ENCODE measurements at regions not wholly inside any gene's neighbourhood (a gene's known extent, or its start where the extent isn't known, plus 50 kb on each side); places are given as distances from the start of the nearest gene placed in this dataset.

DNA sequence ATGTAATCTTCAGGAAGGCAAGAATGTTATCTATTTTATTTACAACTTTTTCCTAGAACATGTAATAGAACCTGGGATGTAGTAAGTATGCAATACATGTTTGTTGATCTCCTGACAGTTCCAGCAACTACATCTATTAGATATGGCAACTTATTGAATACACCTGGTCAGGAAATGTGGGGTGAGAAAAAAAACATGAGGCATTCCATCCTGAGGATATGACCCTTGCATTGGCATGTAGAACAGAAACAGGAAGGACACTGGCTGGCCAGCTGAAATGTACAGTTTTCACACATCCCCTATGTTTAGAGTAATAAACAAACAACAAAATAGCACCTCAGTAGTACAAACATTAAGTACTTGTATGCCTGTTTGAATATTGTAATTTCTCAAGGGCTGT, 272.6 kb upstream of the NT5C1B start:
- DNase-seq = no peak

DNA sequence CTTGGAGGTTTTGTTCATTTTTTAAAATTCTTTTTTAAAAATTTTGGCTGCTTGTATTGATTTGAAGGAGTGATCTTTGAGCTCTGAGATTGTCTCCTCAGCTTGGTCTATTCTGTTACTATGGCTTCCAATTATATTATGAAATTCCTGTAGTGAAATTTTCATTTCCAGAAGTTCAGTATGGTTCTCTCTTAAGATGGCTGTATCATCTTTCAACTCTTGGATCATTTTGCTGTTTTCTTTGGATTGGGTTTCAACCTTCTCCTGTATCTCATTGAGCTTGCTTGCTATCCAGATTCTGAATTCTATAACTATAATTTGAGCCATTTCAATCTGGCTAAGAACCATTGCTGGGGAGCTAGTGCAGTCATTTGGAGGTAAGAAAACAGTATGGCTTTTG, 270.8 kb upstream of the NT5C1B start:
- no peak for DNase-seq

DNA sequence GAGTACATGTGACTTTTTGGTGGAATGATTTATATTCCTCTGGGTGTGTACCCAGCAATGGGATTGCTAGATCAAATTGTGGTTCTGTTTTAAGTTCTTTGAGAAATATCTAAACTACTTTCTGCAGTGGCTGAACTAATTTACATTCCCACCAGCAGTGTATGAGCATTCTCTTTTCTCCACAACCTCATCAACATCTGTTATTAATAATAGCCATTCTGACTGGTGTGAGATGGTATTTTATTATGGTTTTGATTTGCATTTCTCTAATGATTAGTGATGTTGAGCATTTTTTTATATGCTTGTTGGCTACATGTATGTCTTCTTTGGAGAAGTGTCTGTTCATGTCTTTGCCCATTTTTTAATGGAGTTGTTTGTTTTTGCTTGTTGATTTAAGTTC, 267.4 kb upstream of the NT5C1B start:
- no peak for DNase-seq

DNA sequence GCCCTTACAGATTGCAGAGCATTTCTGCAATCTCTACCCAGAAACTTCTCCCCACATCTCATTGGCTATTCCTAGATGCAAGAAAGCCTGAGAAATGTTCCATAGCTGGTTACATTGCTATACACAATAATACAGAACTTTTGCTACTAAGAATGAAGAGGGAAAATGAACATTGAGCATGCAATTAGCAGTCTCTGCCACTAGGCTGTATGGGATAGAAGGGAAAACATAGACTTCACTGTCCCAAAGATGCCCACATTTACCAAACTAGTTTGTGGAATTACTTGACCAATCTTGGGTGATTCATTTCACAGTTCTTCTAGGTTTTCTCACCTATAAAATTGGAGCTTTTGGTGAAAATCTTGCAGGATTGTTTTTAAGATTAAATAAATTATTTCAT, 265.7 kb upstream of the NT5C1B start:
- no peak for DNase-seq

DNA sequence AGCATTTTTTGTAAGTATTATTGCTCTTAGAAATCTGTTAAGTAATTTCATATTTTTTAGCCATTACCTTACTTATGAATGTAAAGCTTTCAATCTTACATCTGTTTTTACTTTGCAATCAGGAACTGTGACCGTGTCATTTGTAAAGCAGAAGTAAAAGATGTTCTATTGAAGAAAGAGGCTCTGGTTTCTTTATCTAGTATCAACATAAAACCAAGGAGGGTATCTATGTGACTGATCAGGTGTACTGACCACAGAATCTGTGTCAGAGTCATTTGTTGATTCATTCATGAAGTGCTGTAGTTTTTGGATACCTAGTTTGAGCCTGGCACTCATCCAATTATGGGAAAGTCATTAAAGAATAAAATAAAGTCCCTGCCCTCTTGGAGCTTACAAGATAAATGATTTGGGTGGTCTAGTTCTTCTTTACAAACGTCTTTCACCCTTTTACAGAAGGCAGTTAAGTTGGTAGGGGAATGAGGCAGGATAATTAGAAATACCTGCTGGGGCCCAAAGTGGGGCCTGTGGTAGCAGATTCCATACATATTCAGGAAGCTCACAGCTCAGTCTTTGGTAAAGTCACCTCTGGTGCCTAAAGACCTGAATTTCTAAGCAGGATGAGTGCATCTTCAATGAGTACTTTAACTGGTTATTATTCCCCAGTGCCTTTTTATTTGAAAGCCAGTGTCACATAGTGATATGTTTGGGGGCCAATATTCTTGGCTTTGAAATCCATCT, 260.6 kb upstream of the NT5C1B start:
- no peak for DNase-seq

DNA sequence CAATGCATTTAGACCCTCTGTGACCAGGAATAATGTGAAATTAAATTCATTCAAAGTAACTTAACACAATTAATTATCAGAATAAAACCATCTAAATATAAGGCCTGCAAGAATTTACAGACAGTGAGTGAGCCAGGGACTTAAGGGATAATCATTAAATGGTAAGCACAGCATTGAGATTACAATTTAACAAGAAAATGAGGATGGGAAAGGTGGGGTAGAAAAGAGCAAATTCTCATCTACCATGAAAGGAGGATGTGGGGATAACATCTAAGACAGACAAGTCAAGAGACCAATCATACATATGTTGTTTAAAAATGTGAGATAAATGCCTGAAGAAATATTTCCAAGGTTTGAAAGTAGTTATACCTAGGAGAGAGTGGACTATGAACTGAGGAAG, 259.3 kb upstream of the NT5C1B start:
- DNase-seq = no peak

DNA sequence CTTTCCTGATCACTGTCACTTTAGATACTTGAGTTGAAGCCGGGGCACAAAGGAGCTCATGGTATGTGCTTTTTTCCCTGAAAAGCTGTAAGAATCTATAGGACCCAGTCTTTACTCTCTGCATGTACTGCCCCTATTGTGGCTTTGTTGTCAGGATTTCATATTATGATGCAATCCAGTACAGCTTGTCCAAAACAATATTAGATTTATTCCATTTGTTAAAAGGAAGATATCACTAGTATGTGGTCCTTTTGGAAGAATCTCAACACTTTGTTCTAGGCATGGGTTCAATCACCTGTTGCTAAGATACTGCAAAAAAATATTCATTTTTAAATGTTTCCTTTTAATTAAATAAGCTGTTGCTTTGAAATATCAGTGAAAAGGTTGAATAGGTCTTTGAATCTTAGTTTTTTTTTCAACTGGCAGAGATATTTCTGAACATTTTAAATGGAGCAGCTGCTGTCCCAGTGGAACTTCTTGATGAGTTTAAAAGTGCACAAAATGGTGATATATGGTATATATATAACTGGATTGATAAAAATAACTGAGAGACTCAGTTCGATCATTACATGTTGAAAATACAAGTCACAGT, 256.6 kb upstream of the NT5C1B start:
- no peak for DNase-seq

DNA sequence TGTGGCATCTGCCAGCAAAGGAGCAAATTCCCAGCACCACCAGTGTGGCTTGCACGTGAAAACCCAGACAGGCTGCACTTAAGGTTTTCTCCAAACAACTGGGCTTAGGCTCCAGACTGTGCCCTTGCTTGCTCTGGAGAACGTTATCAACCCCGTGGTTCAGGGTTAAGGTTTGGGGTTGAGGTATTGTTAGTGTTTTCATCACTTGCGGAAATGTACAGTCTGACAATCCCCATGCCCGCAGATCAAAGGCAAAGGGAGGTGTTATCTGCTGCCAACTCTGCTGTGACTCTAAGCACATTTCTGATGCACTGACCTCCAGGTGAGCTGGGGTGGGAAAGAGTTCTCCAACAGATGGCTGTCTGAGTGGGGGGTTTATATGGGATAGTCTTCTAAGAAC, 253.5 kb upstream of the NT5C1B start:
- DNase-seq = no peak

DNA sequence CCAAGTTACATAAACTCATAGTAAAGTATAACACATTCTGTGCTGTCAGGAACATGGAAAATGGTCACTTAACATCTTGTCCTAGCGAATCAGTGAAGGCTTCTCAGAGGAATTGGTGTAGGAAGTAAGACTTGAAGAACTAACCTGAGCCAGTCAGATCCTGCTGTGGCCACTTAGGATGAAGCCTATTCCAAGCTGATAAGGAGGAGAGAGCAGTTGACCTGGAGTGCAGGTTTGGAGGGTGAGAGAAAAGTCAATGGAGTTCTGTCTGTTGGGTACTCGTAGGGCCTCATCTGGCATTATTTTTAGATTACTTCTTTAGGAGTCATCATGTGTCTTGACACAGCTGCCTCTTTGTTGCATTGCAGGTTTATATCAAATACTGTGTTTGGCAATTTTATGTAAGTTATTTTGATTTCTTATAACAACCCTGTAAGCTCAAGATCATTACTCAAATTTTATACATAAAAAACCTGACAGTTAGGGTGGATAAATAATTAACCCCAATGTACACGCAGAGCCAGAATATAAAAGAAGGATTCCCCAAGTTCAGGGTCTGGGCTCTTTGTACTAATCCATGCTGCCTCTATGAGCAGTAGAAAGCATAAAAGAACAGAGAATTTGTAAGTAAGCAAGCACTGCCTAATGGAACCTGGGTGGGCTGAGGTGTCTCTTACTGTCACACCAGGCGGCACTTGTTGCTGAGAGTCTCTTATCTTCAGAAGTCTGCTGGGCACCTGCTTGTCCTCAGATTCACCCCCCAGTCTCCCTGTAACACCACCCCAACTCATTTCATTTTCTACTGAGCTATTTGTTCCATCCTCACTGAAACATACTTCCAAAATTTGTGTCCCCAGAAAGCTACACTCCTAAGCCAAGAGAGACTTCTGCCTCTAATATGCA, 252.1 kb upstream of the NT5C1B start:
- DNase-seq = no peak

DNA sequence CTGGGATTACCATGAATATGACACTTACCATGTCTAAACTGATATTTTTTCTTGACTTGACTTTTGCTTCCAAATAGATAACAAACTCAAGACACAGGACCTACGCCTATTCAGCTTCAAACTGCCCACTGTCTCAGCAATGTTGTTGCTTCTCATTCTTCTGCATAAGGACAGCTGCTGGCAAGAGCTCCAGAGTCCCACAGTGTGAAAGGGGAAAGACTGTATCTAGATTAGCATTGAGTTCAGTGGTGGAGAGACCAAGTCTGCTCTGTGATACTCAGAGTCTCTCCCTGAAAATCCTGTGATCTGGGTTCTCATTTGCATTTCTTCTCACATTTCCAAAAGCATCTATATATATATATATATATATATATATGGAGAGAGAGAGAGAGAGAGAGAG, 247.9 kb upstream of the NT5C1B start:
- no peak for DNase-seq

DNA sequence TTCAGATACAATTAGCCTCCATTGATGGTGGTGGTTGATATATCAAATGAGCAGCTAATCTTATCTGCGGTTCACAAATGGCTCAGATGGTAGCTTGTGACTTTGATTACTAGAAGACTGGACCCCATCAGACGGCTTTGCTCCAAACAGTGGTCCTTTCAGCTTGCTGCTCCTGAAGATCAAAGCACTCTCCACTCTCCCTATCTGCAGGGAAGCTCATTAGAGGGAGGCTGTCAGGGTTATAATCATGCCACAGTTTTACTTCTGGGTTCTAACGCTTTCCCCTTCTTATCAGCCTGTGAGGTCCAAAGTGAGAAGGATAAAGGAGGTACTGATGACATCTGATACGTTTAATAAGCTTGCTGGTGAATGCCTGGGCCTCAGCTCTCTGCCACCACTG, 247.1 kb upstream of the NT5C1B start:
- DNase-seq = no peak

DNA sequence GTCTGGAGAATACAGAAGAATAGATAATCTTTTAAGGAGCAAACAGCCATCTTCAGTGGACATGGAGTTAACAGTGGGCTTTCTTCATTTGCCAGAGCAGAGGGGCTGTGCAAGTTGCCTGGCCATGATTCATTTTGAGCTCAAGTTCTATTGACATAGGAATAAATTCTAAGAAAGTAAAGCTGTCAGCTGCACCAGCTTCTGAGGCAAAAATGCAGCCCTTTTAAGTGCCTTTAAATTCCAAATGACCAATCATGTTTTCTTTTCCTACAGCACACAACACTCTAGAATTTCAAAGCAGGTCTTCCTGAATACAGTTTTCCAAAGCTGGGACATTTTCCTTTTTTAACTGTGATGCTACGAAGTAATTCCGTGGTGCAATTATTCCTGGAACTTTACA, 246.4 kb upstream of the NT5C1B start:
- no peak for DNase-seq

DNA sequence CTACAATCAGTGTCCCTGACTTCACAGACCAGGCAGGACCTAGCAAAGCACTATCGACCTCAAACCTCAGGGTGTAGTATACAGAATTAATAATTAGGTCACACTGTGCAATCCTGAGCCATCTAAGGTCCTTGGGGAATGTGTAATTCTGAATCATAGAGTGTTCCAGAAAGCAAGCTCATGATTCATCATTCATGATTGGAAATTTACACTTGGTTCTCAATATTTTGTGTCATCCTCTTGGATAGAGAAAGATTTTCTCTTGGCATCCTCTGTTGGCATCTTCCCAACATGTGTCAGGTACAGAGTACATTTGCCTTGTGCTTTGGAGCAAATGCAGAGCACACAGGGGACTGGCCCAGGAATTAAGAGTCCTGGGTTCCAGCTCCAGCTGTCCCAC, 245.0 kb upstream of the NT5C1B start:
- no peak for DNase-seq

DNA sequence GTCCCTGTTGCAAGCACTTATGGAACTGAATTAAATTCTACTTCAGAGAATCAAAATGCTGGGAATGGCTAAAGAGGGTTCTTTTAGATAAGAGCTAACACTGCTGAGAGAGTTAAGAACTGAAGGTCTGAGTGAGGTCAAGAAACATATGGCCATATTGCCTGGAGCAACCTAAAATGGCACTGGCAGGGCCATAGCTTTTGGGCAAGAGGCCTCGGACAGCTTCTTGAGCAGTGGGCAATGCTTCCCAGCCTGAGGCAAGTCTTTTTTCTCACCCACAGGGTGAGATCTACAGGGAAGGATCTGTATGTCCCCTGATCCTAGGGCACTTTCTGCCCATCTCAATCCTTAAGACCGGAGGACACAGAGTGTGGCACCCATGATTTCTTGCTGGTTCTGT, 244.6 kb upstream of the NT5C1B start:
- no peak for DNase-seq

DNA sequence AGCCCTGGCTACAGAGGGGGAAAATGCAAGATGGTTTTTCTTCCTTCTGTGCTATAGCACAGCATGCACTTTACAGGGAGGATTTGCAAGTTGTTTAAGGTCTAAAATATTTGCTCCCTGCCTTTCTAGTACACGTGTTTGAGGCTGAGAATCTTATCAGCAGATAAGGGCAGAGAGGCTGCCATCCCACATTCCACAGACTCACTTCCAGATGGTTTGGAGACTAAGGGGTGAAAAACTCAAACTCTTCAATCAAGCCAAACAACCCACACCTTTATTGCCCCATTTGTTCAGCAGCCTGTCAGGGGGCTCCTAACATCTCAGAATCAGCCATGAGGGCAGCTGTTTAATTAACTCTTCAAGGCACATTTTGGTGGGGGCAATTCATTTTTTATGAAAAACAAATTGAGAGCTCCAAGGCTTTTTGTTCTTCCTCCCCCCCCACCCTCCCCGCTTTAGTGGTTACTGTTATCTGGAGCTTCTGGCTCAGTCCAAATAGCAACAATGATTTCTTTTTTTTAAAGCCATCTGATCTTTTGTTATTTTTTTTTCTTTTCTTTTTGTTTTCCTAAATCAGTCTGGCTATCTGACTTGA, 242.6 kb upstream of the NT5C1B start:
- no peak for DNase-seq

DNA sequence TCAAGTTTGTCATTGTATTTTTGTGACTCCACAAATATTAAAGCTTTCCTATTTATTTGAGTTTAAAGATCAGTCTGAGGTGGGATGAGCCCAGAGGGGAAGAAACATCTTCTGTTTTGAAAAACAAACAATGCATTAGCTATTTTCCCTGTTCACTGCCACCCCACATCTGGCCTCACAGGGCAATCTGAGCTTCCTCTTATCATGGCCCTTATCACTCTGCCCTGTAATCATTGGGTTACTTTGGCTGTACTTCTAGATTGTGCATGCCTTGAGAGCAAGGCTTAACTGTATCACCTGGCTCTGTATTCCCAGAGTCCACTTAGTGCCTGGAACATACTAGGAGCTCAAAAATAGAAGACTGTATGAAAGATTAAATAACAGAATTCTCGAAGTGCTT, 241.6 kb upstream of the NT5C1B start:
- DNase-seq = no peak

DNA sequence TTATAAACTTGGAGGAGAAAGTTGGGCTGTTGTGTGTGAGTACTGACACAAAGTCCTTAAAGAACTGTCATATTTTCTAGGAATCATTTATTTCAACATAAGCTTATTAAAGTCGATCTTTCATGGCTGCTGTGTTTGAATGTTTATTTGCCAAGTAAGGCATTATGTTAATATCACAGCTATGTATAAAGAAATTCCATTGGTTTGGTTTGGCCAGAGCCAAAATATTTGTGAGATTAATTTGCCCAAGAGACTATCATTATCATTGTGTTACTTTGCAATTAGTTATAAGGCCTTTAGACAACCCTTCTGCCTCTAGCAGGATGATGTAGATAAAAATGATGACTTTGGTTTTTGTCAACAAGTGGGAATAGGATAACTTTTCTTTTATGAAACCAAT, 240.6 kb upstream of the NT5C1B start:
- no peak for DNase-seq

DNA sequence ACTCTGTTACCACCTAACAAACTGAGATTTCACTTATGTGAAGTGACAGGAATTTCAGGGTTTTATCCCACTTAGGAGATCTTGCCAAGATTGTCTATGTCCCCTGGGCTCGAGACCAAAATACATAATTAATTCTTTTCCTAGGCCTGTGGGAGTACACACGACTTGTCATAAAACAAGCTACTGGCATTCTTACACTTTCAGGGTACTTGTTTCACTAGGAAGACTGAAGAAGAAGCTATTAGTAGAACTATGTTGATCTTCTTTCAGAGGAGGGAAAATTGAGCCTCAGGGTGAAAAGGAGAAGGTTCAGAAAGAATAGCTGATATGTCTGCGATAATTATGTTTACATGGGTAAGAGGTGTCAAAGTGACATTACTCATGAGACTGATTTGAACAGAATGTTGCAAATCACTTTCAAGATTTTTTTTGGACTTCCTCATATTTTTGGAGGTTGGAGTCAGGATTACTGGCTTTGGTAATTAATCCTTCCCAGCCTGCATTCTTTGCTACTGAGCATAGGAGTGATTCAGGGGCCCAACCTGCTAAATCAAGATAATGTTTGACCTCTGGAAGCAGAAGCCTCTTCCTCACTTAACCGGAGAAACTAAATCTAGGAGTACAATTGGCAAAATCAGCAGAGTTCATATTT, 240.0 kb upstream of the NT5C1B start:
- no peak for DNase-seq

DNA sequence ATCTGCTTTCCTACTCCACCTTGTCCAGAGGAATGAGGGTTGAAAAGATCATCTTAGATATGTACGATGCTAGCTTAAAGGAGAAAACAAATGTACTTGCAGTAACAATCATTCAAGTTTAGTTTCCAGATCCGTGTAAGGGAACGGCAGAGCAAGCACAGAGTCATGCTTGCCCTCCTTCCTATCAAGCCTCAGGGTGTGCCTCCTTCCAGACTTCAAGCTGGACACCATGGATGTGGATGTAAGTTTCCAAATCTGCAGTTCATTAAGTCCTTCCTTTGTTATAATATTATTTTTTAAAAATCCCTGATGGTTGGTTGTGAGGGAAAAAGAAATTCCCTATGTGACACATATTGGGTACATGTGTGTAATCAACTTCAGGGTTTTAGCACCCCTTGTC, 238.9 kb upstream of the NT5C1B start:
- DNase-seq = no peak

DNA sequence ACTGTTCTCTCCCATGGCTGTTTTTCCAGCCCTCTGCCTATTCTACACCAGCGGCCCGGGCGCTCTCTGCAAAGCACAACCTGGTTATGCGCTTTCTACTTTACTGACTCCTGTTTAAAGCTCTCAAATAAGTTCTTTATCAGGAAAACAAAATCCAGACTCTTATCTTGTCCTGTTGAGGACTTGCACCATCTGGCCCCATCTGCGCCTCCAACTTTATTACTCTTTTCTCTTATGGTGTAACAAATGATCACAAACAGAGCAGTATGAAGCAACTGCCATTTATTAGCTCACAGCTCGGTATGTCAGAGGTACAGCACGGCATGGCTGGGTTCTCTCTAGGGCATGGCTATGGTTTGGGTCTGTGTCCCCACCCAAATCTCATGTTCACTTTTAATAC, 236.5 kb upstream of the NT5C1B start:
- no peak for DNase-seq

DNA sequence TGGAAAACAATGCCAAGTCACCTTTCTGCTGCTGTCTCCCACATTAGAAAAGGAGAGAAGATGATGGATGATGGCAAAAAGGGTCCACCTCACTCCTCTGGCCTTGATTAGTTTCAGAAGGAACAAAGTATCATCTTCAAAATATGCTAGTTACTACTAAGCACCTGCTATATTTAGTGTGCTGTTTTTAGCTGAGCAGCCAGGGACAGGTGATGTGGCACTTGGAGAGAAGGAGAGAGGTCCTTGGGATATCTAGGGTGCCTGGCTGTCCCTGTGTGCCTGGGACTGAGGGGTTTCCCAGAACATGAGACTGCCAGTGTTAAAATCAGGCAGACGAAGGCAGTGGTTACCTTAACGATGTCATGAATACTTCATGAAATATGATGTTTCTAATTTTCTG, 235.5 kb upstream of the NT5C1B start:
- DNase-seq = no peak

DNA sequence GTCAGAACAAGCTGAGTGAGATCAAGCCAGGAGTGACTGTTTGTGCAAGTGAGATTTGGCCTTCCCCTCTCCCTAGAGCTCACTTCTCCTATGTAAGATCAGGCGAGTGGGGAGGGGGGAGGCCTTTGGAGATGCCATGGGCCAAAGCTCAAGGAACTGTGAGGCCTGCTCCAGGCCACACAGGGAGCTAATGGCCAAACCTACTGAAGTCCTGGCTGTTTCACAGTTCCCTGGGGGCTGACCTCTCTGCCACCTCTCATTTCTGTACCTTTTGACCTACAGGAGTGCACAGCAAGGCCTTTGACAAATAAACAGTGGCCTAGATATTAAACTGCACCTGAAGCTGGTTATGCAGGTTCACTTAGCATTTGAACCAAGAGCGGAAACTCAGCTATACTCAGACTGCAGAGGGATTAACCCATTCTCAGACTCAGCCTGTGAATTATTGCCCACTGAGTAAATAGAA, 235.0 kb upstream of the NT5C1B start:
- no peak for DNase-seq

DNA sequence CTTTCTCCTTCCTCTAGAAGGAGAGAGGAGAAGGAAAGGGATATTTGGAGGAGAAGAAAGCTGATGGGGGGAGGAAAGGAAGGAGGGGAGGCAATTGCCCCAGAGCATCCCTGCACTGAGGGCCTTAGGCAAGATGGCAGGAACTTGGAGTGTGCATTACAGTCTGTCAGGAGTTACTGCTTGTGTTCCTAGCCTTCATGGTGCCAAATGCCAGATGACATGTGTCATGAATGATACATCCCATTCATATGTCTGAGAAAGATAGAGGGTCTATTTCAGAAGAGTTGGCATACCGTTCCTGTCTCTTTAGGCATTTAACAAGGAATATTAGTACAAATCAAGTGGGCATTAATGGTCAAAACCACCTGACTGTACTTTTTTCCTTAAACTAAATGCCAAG, 232.1 kb upstream of the NT5C1B start:
- no peak for DNase-seq
